ENCODE measurements at regions not wholly inside any gene's neighbourhood (a gene's known extent, or its start where the extent isn't known, plus 50 kb on each side); places are given as distances from the start of the nearest gene placed in this dataset.

DNA sequence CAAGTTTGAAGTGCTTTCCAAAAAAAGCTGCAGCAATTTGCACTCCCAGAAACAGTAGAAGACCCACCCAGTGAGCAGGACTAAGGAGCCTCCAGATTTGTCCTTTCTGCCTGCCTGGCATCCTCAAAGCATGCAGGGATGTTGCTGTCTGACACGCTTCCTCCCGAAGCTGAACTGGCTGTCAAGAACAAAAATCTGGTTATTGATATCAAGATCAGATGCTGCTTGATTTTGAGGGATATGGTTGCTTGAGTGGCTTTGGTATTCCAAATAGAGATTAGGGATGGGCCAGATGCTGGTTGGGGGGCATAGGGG, 143.3 kb downstream of the MRPS6 start:
- TF ChIP-seq, protein P1, sequence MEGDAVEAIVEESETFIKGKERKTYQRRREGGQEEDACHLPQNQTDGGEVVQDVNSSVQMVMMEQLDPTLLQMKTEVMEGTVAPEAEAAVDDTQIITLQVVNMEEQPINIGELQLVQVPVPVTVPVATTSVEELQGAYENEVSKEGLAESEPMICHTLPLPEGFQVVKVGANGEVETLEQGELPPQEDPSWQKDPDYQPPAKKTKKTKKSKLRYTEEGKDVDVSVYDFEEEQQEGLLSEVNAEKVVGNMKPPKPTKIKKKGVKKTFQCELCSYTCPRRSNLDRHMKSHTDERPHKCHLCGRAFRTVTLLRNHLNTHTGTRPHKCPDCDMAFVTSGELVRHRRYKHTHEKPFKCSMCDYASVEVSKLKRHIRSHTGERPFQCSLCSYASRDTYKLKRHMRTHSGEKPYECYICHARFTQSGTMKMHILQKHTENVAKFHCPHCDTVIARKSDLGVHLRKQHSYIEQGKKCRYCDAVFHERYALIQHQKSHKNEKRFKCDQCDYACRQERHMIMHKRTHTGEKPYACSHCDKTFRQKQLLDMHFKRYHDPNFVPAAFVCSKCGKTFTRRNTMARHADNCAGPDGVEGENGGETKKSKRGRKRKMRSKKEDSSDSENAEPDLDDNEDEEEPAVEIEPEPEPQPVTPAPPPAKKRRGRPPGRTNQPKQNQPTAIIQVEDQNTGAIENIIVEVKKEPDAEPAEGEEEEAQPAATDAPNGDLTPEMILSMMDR (IDR thresholded peaks at IDR 0.05): no peak
- TF ChIP-seq POLR2AphosphoS5 (IDR thresholded peaks at IDR 0.05; ENCODE audit: low read depth, low read length) (no peak), TCF7L2 (IDR thresholded peaks at IDR 0.05; ENCODE audit: low read depth, low read length) (no peak), SIN3A (IDR thresholded peaks at IDR 0.05; ENCODE audit: borderline replicate concordance, insufficient read depth, low read depth, low read length) (no peak)
- TF ChIP-seq, protein P2, sequence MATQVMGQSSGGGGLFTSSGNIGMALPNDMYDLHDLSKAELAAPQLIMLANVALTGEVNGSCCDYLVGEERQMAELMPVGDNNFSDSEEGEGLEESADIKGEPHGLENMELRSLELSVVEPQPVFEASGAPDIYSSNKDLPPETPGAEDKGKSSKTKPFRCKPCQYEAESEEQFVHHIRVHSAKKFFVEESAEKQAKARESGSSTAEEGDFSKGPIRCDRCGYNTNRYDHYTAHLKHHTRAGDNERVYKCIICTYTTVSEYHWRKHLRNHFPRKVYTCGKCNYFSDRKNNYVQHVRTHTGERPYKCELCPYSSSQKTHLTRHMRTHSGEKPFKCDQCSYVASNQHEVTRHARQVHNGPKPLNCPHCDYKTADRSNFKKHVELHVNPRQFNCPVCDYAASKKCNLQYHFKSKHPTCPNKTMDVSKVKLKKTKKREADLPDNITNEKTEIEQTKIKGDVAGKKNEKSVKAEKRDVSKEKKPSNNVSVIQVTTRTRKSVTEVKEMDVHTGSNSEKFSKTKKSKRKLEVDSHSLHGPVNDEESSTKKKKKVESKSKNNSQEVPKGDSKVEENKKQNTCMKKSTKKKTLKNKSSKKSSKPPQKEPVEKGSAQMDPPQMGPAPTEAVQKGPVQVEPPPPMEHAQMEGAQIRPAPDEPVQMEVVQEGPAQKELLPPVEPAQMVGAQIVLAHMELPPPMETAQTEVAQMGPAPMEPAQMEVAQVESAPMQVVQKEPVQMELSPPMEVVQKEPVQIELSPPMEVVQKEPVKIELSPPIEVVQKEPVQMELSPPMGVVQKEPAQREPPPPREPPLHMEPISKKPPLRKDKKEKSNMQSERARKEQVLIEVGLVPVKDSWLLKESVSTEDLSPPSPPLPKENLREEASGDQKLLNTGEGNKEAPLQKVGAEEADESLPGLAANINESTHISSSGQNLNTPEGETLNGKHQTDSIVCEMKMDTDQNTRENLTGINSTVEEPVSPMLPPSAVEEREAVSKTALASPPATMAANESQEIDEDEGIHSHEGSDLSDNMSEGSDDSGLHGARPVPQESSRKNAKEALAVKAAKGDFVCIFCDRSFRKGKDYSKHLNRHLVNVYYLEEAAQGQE (IDR thresholded peaks at IDR 0.05; ENCODE audit: insufficient read depth in 1 of 2, low read depth in 2 of 2, low read length in 1 of 2): no peak

All from Panc1 (cell line).